ENCODE measurements at regions not wholly inside any gene's neighbourhood (a gene's known extent, or its start where the extent isn't known, plus 50 kb on each side); places are given as distances from the start of the nearest gene placed in this dataset.

GRCh38 chr10:69712342-69712741 is 82.3 kb downstream of the FAM241B start:
- Histone ChIP-seq H3K4me3 (no peak overlapping the region), H3K27me3 (no peaks in the 10 kb centered on the region), H3K9me3 (peaks cover 0 to 10% of the 10 kb centered on the region in 2 donors), H3K4me1 (no peaks in the 10 kb centered on the region), H3K36me3 (no peaks in the 10 kb centered on the region), H3K27ac (no peak overlapping the region)
- DNase-seq (ENCODE audit: low spot score in 2 of 2): no peak
- TF ChIP-seq POLR2A (IDR thresholded peaks at IDR 0.05): no peak
- intact Hi-C loops (cut with DNase I; ENCODE audit: low total_unique reads): loop anchor here (10.0 kb wide), 1 partner anchor 68 kb away; no protein-coding TSS in a partner anchor

- H3K9me3 ChIP-seq: no peaks in the 10 kb centered on the region
- H3K27me3 ChIP-seq: no peaks in the 10 kb centered on the region
- no peaks in the 10 kb centered on the region for H3K36me3 ChIP-seq
- H3K4me3 ChIP-seq: no peak overlapping the region
- intact Hi-C loops (cut with DNase I; ENCODE audit: low total_unique reads): loop anchor here (10.0 kb wide), 1 partner anchor 70 kb away; no protein-coding TSS in a partner anchor
- no peaks in the 10 kb centered on the region for H3K4me1 ChIP-seq
- no peak for TF ChIP-seq POLR2A (IDR thresholded peaks at IDR 0.05)
- no peak for TF ChIP-seq CTCF (IDR thresholded peaks at IDR 0.05)
- no peak for TF ChIP-seq POLR2AphosphoS5 (IDR thresholded peaks at IDR 0.05)
- no peak for DNase-seq (ENCODE audit: low spot score in 2 of 2)
- no peak overlapping the region for H3K27ac ChIP-seq
Observed at GRCh38 chr10:69714572-69714971, 84.5 kb downstream of the FAM241B start.

GRCh38 chr10:69715156-69715898 is 85.3 kb downstream of the FAM241B start:
- H3K36me3 ChIP-seq: no peaks in the 10 kb centered on the region
- no peak overlapping the region for H3K27ac ChIP-seq
- no peaks in the 10 kb centered on the region for H3K4me1 ChIP-seq
- no peak overlapping the region for H3K4me3 ChIP-seq
- no peaks in the 10 kb centered on the region for H3K9me3 ChIP-seq
- intact Hi-C loops (cut with DNase I; ENCODE audit: low total_unique reads): loop anchor here (10.0 kb wide), 1 partner anchor 71 kb away; no protein-coding TSS in a partner anchor
- H3K27me3 ChIP-seq: no peaks in the 10 kb centered on the region
- DNase-seq (ENCODE audit: low spot score in 2 of 2): no peak
- no peak for TF ChIP-seq POLR2AphosphoS5 (IDR thresholded peaks at IDR 0.05)

- no peak overlapping the region for H3K27ac ChIP-seq
- H3K36me3 ChIP-seq: no peaks in the 10 kb centered on the region
- no peak for TF ChIP-seq POLR2AphosphoS5 (IDR thresholded peaks at IDR 0.05)
- TF ChIP-seq CTCF (IDR thresholded peaks at IDR 0.05): no peak
- TF ChIP-seq POLR2A (IDR thresholded peaks at IDR 0.05): no peak
- H3K27me3 ChIP-seq: no peaks in the 10 kb centered on the region
- H3K9me3 ChIP-seq: no peaks in the 10 kb centered on the region
- no peaks in the 10 kb centered on the region for H3K4me1 ChIP-seq
- intact Hi-C loops (cut with DNase I; ENCODE audit: low total_unique reads): loop anchor here (10.0 kb wide), 1 partner anchor 71 kb away; no protein-coding TSS in a partner anchor
- DNase-seq (ENCODE audit: low spot score in 2 of 2): no peak
- H3K4me3 ChIP-seq: no peak overlapping the region
Observed at GRCh38 chr10:69715899-69716606, 85.7 kb upstream of the COL13A1 start.

GRCh38 chr10:69716711-69717560 is 84.8 kb upstream of the COL13A1 start:
- Histone ChIP-seq H3K27me3 (no peaks in the 10 kb centered on the region), H3K27ac (no peak overlapping the region), H3K4me1 (no peaks in the 10 kb centered on the region), H3K4me3 (no peak overlapping the region), H3K9me3 (no peaks in the 10 kb centered on the region), H3K36me3 (no peaks in the 10 kb centered on the region)
- intact Hi-C loops (cut with DNase I; ENCODE audit: low total_unique reads): loop anchor here (10.0 kb wide), 1 partner anchor 72 kb away; no protein-coding TSS in a partner anchor
- no peak for DNase-seq (ENCODE audit: low spot score in 2 of 2)
- TF ChIP-seq CTCF (IDR thresholded peaks at IDR 0.05): peak in 2 of 3 donors; percentile 55 to 72
- no peak for TF ChIP-seq POLR2AphosphoS5 (IDR thresholded peaks at IDR 0.05)
